ENCODE measurements at regions not wholly inside any gene's neighbourhood (a gene's known extent, or its start where the extent isn't known, plus 50 kb on each side); places are given as distances from the start of the nearest gene placed in this dataset.
A peak's percentile ranks its signal among the peaks of the same experiment; 100 is the strongest.
"Not testable (repeated sequence)": the region's sequence is repeated elsewhere in the genome, so short reads cannot be mapped to it uniquely, and the experiment has no call there.

DNA sequence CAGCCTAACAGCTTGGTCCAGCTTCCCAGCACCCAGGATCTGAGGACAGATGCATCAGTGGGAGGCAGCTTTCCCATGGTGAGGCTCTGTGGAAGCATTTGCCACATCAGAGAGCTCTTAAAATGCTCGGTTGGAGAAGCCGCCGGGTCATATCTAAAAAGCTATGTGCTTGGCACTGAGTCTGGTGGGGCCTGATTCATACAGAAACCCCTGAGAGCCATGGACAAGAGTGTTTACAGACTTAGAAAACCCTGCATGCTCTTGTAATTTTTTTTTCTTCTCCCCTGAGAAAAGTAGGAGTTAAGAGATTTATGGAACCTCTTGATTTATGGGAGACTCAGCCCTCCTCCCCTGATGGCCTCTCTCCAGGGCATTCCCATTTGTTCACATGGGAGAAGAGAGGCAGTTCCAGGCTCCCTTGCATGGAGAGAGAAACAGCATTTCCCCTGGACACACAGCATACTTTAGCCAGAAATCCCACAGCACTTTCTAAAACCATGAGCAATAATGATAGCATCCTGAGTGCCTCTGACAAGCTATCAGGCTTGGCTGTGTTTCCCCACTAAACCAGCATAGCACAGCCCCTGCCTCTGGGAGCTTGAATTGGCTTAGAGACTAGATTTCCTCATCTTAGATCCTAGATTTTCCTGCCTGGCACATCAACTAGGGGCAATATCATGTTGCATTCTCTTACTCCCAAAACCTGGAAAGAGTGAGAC is 322.1 kb upstream of the AUTS2 start:
- in situ Hi-C loops (cut with MboI; ENCODE audit: low pct_unique_long_range_greater_than_20kb in 2 of 9, low sequenced_read_pairs in 9 of 9, unreplicated experiment in 9 of 9), result no loop called here
- H3K4me1 ChIP-seq (replicated peaks in 1 of 2), result peaks cover 12 to 13% of the 10 kb centered on the region in 2 donors
- H3K27ac ChIP-seq, result peak overlapping the region; percentile 23 to 58
- H3K4me3 ChIP-seq, result no peak overlapping the region
- WGBS, 10 experiments, result 0 to 87% (median 57%) methylated on average over 1 to 3 of the region's 3 CpGs; no CpG with 5 or more reads in 5 of the 10 experiments
- peak in 6 of 8 experiments; percentile 33 to 97 (median 90) for ATAC-seq (replicated peaks in 6 of 8)

DNA sequence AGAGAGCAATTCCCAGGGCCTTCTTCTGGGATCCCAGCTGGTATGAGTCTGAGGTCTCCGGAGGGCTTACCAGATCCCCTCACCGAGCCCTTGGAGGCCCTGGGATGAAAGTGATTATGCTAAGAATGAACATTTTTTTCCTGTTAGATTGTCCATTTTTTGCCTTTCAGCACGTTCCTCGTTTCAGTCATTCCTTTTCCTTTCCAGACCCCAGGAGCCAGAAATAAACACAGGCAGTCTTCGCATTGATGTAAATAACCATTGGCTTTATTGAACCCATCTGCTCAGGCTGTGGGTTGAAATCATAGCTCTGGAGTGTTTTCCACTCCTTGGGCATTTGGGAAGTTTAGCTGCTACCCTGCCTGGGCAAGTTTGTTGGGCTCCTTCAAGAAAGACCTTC is 320.9 kb upstream of the AUTS2 start:
- no peak overlapping the region for H3K4me3 ChIP-seq
- no peak overlapping the region for H3K27ac ChIP-seq
- in situ Hi-C loops (cut with MboI; ENCODE audit: low pct_unique_long_range_greater_than_20kb in 2 of 9, low sequenced_read_pairs in 9 of 9, unreplicated experiment in 9 of 9), result no loop called here
- no peak for ATAC-seq (replicated peaks in 6 of 8)
- H3K4me1 ChIP-seq (replicated peaks in 1 of 2), result peaks cover 12 to 13% of the 10 kb centered on the region in 2 donors
- WGBS, 10 experiments, result 0 to 91% (median 53%) methylated on average over 1 to 5 of the region's 5 CpGs; no CpG with 5 or more reads in 4 of the 10 experiments

DNA sequence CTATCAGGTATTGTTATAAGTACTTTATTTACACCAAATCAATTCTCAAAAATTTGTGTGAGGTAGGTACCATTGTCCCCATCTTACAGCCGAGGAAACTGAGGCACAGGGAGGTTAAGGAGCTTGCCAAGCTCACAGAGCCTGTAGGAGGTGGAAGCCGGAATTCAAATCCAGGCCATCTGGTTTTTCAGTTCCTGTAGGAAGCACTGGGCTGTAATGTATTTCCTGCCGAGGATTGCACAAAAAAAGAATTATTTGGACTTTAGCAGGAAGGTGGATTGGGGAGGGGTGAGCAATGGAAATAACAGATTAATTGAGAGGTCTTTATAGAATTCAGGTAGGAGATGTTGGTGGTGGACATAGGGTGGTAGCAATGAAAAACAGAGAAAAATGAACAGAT is 315.3 kb upstream of the AUTS2 start:
- no peak for ATAC-seq (replicated peaks in 6 of 8)
- in situ Hi-C loops (cut with MboI; ENCODE audit: low pct_unique_long_range_greater_than_20kb in 2 of 9, low sequenced_read_pairs in 9 of 9, unreplicated experiment in 9 of 9), result no loop called here
- Histone ChIP-seq H3K4me1 (replicated peaks in 1 of 2) (peaks cover 4 to 10% of the 10 kb centered on the region in 2 donors), H3K4me3 (no peak overlapping the region), H3K27ac (no peak overlapping the region)
- WGBS, 10 experiments, result 12 to 79% (median 42%) methylated on average over 1 to 3 of the region's 3 CpGs; no CpG with 5 or more reads in 3 of the 10 experiments

DNA sequence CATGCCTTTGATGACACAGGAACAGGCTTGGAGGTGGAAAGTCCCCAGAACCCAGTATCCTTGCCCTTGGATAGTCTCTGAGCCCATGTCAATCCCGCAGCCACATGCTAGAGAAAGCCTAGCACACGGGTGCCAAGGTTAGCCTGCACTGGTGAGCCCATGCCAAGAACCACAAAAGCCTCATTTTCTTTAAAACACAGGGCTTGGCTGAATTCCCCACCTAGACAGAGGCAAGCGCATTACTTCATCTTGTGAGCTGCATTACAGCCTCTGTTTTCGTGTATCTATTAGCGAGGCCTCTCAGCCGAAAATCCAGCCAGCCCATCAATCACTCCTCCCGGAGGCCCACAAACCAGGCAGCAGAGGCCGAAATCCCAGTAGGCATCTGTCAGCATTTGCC is 314.9 kb upstream of the AUTS2 start:
- Histone ChIP-seq H3K4me1 (replicated peaks in 1 of 2) (peaks cover 4 to 10% of the 10 kb centered on the region in 2 donors), H3K4me3 (no peak overlapping the region), H3K27ac (no peak overlapping the region)
- ATAC-seq (replicated peaks in 6 of 8), result peak in 4 of 8 experiments; percentile 47 to 81 (median 66)
- WGBS, 10 experiments, result 8 to 85% (median 67%) methylated on average over 4 to 8 of the region's 8 CpGs; no CpG with 5 or more reads in 3 of the 10 experiments
- in situ Hi-C loops (cut with MboI; ENCODE audit: low pct_unique_long_range_greater_than_20kb in 2 of 9, low sequenced_read_pairs in 9 of 9, unreplicated experiment in 9 of 9), result no loop called here

DNA sequence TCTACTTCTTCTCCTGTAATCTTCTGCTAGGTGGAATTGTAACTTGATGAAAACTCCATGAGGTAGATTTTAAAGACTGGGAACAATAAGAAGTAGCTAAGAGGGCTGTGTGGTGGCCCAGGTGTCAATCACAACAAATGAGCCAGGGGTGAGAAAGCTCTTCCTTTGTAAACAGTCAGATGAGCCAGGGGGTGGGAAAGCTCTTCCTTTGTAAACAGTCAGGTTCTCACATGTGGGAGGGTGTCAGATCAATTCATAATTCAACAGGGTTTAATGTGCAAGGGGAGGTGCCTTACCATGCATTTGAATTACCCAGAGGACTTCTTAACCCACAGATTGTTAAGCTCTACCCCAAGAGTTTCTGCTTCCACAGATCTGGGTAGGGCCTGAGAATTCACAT is 312.4 kb upstream of the AUTS2 start:
- H3K4me3 ChIP-seq, result no peak overlapping the region
- no peak overlapping the region for H3K27ac ChIP-seq
- ATAC-seq (replicated peaks in 6 of 8), result peak in 3 of 8 experiments; percentile 33 to 49 (median 41)
- peaks cover 4 to 10% of the 10 kb centered on the region in 2 donors for H3K4me1 ChIP-seq (replicated peaks in 1 of 2)
- in situ Hi-C loops (cut with MboI; ENCODE audit: low pct_unique_long_range_greater_than_20kb in 2 of 9, low sequenced_read_pairs in 9 of 9, unreplicated experiment in 9 of 9), result no loop called here

DNA sequence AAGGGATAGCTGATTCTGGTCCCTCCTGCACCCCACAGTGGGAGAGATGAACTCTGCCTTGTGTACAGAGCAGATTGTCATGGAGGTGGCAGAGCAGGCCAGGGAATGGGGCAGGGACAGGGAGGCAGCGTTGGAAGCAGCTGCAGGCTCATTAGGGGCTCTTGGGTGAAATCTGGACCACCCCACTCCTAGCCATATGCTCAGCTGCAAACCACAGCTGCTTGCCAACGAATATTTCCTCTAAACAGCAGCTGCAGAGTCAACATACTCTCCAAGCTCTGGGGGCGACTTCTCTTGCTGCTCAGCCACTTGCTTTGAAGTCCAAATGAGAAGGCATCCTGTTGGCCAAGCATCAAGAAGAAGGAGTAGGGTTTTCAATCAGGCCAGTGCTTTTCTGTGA is 302.3 kb upstream of the AUTS2 start:
- no peak for ATAC-seq (replicated peaks in 6 of 8)
- WGBS, 10 experiments, result 0 to 60% (median 60%) methylated on average over 1 to 2 of the region's 3 CpGs; no CpG with 5 or more reads in 7 of the 10 experiments
- in situ Hi-C loops (cut with MboI; ENCODE audit: low pct_unique_long_range_greater_than_20kb in 2 of 9, low sequenced_read_pairs in 9 of 9, unreplicated experiment in 9 of 9), result no loop called here

DNA sequence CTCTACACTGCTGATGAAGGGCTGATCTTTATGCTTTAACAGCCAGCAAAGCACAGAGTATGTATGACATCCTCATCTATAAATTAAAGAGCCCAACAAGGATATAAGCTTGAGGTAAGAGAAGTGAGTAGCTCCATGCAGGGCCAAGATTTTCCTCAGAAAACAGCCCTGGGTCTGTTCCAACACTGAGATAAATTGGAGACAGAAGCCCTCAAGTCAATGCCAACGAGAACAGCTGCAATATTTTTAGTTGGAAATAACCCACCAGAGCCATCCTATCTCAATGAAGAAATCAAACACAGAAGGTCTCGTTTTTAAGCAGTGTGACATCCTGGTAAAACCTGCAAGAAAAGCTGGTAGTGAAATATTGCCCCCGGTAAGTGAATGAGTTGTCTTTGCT is 297.0 kb upstream of the AUTS2 start:
- WGBS, 10 experiments, result 0 to 92% (median 66%) methylated on average over 1 to 3 of the region's 3 CpGs
- H3K4me3 ChIP-seq, result no peak overlapping the region
- no peak for ATAC-seq (replicated peaks in 6 of 8)
- in situ Hi-C loops (cut with MboI; ENCODE audit: low pct_unique_long_range_greater_than_20kb in 2 of 9, low sequenced_read_pairs in 9 of 9, unreplicated experiment in 9 of 9), result no loop called here
- no peak overlapping the region for H3K27ac ChIP-seq
- H3K4me1 ChIP-seq (replicated peaks in 1 of 2), result no peaks in the 10 kb centered on the region

More for the DNA sequence above, 302.3 kb upstream of the AUTS2 start:
- Histone ChIP-seq H3K27ac (no peak overlapping the region), H3K4me3 (no peak overlapping the region), H3K4me1 (replicated peaks in 1 of 2) (no peaks in the 10 kb centered on the region)

DNA sequence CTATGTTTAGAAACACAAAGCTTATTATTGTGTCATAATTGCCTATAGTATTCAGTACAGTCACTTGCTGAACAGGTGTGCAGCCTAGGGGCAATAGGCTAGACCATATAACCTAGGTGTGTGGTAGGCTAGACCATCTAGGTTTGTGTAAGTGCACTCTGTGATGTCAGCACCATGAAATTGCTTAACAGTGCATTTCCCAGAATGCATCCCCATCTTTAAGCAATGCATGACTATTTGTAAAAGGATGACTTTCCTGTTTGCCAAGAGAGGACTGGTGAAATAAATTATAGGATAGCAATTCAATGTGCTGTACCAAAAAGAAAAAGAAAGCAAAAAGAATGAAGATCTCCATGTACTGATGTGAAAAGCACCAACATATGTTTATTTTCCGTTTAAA is 288.7 kb upstream of the AUTS2 start:
- in situ Hi-C loops (cut with MboI; ENCODE audit: low pct_unique_long_range_greater_than_20kb in 2 of 9, low sequenced_read_pairs in 9 of 9, unreplicated experiment in 9 of 9), result no loop called here
- 18 to 100% (median 73%) methylated on average over 1 of the region's 1 CpG; no CpG with 5 or more reads in 3 of the 10 experiments for WGBS, 10 experiments
- H3K4me1 ChIP-seq (replicated peaks in 1 of 2), result no peaks in the 10 kb centered on the region
- H3K27ac ChIP-seq, result no peak overlapping the region
- no peak overlapping the region for H3K4me3 ChIP-seq
- ATAC-seq (replicated peaks in 6 of 8), result peak in 1 of 8 experiments; percentile 23

DNA sequence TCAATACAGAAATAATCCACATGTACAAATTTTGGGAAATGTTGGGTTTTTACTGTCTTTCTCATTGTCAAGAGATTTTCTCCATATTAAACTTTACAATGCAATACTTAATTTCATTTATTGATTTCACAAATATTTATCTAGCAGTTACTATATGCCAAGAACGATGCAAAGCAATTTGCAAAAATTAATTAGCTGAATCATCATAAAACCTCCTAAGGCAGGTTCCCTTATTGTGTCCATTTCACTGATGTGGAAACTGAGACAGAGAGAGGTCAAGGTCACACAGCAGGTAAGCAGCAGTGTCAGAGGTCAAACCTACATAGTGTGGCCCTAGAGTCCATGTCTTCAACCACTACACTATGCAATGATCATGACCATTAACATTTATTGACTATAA is 286.8 kb upstream of the AUTS2 start:
- H3K4me3 ChIP-seq, result no peak overlapping the region
- in situ Hi-C loops (cut with MboI; ENCODE audit: low pct_unique_long_range_greater_than_20kb in 2 of 9, low sequenced_read_pairs in 9 of 9, unreplicated experiment in 9 of 9), result no loop called here
- WGBS, 10 experiments, result 50 to 88% (median 75%) methylated on average over 1 of the region's 1 CpG; no CpG with 5 or more reads in 5 of the 10 experiments
- H3K27ac ChIP-seq, result no peak overlapping the region
- H3K4me1 ChIP-seq (replicated peaks in 1 of 2), result no peaks in the 10 kb centered on the region
- ATAC-seq (replicated peaks in 6 of 8), result no peak

DNA sequence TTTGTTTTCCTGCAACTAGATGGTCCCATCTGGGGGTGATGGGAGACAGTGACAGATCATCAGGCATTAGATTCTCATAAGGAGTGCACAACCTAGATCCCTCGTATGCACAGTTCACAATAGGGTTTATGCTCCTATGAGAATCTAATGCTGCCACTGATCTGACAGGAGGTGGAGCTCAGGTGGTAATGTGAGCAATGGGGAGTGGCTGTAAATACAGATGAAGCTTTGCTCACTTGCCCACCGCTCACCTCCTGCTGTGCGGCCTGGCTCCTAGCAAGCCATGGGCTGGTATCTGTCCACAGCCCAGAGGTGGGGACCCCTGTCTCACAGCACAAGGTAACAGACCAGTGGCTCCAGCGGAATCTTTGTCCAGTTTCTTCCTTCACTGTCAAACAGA is 284.4 kb upstream of the AUTS2 start:
- 100% methylated on average over 1 of the region's 4 CpGs; no CpG with 5 or more reads in 9 of the 10 experiments for WGBS, 10 experiments
- H3K4me1 ChIP-seq (replicated peaks in 1 of 2); in situ Hi-C loops (cut with MboI; ENCODE audit: low pct_unique_long_range_greater_than_20kb in 2 of 9, low sequenced_read_pairs in 9 of 9, unreplicated experiment in 9 of 9); H3K4me3 ChIP-seq; ATAC-seq (replicated peaks in 6 of 8); H3K27ac ChIP-seq: not testable (repeated sequence)

DNA sequence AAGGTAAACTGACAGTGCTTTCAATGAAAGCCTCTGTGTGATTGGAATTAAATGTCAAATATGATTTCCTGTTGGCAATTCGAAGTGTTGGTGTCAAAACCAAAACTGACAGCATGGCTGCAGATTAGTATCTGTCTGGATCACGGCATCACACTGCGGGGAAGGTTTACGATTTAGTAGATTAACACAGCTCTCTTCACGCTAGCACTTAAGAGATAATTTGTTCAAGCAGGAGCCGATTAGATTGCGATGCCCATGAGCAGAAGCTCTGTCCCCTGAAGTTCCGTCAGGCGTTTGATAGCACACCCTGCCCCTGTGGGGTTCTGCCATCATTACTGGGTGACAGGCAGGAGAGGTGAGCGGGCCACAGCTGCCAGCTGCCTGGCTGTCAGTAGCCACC is 279.5 kb upstream of the AUTS2 start:
- H3K4me3 ChIP-seq, result no peak overlapping the region
- no peaks in the 10 kb centered on the region for H3K4me1 ChIP-seq (replicated peaks in 1 of 2)
- WGBS, 10 experiments, result 0 to 93% (median 74%) methylated on average over 1 to 10 of the region's 10 CpGs; no CpG with 5 or more reads in 3 of the 10 experiments
- in situ Hi-C loops (cut with MboI; ENCODE audit: low pct_unique_long_range_greater_than_20kb in 2 of 9, low sequenced_read_pairs in 9 of 9, unreplicated experiment in 9 of 9), result no loop called here
- H3K27ac ChIP-seq, result no peak overlapping the region
- ATAC-seq (replicated peaks in 6 of 8), result no peak

DNA sequence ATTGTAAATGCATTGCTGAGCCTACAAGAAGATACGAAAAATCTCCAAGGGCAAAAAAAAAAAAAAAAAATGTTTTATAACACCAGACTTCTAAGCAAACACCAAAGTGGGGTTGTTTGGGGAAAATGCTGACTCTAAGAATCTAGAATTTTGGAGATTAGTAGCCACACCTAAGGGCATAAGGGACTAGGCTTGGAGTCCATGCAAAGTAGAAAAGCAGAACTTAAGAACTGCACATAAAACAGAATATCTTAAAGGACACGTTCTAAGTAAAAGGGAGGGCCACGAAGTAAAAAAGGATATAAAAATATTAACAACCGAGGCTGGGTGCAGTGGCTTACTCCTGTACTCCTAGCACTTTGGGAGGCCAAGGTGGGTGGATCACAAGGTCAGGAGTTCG is 269.8 kb upstream of the AUTS2 start:
- H3K4me3 ChIP-seq, result no peak overlapping the region
- no peaks in the 10 kb centered on the region for H3K4me1 ChIP-seq (replicated peaks in 1 of 2)
- WGBS, 10 experiments, result 21 to 95% (median 69%) methylated on average over 1 to 5 of the region's 5 CpGs
- in situ Hi-C loops (cut with MboI; ENCODE audit: low pct_unique_long_range_greater_than_20kb in 2 of 9, low sequenced_read_pairs in 9 of 9, unreplicated experiment in 9 of 9), result no loop called here
- no peak overlapping the region for H3K27ac ChIP-seq
- ATAC-seq (replicated peaks in 6 of 8), result no peak

DNA sequence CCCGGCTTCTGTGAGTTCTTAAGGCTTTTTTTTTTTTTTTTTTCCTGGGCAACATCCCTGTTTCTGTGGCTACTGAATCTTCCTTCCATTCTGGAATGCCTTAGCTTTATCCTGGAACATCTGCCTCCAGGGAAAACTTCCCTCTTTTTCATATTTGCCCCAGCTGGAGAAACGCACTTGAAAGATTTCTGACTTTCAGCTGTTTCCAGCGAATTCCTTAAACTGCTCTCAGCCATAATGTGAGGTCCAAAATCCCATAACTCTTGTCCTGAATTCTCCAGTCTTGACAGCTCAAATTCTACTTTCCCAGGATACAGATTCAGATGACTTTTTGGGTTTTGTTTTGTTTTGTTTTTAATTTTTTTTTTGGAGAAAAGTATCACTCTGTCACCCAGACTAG is 263.6 kb upstream of the AUTS2 start:
- WGBS, 10 experiments, result 0 to 100% (median 80%) methylated on average over 1 to 3 of the region's 3 CpGs; no CpG with 5 or more reads in 1 of the 10 experiments
- in situ Hi-C loops (cut with MboI; ENCODE audit: low pct_unique_long_range_greater_than_20kb in 2 of 9, low sequenced_read_pairs in 9 of 9, unreplicated experiment in 9 of 9), result no loop called here
- no peak overlapping the region for H3K27ac ChIP-seq
- no peak for ATAC-seq (replicated peaks in 6 of 8)
- H3K4me3 ChIP-seq, result no peak overlapping the region
- no peaks in the 10 kb centered on the region for H3K4me1 ChIP-seq (replicated peaks in 1 of 2)

DNA sequence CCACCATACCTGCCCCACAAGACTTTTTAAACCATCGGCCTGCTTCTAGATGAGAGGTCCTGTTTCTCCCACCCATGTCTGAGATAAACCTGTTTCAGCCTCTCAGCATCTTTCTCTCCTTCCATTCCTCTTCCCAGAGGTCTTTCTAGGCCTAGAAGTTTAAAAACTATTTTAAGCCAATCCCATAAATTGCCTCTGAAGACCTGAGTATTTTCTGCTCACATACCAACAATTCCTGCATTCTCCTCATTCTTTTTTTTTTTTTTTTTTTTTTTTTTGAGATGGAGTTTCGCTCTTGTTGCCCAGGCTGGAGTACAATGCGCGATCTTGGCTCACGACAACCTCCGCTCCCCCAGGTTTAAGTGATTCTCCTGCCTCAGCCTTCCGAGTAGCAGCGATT is 262.9 kb upstream of the AUTS2 start:
- no peak overlapping the region for H3K4me3 ChIP-seq
- in situ Hi-C loops (cut with MboI; ENCODE audit: low pct_unique_long_range_greater_than_20kb in 2 of 9, low sequenced_read_pairs in 9 of 9, unreplicated experiment in 9 of 9), result no loop called here
- no peak for ATAC-seq (replicated peaks in 6 of 8)
- H3K4me1 ChIP-seq (replicated peaks in 1 of 2), result no peaks in the 10 kb centered on the region
- 80 to 100% (median 94%) methylated on average over 1 to 8 of the region's 8 CpGs; no CpG with 5 or more reads in 1 of the 10 experiments for WGBS, 10 experiments
- no peak overlapping the region for H3K27ac ChIP-seq

Measured in motor neuron (in vitro differentiated cells).